Mammary epithelial cell (primary cell): ENCODE measurements at regions not wholly inside any gene's neighbourhood (a gene's known extent, or its start where the extent isn't known, plus 50 kb on each side); places are given as distances from the start of the nearest gene placed in this dataset.

Experiments used
- EZH2 ChIP-seq: IDR thresholded peaks from 2 replicates; pipeline ENCODE4 v1.6.1; 2012; ENCODE audit warnings: low read length, inconsistent platforms, borderline replicate concordance
- TF ChIP-seq, protein P1 (sequence below), 2 donors: IDR thresholded peaks in 1 of 2; conservative IDR thresholded peaks in 1 of 2; 2 replicates each; pipeline ENCODE4 v1.5.1; 2011 to 2012; ENCODE audit warnings: inconsistent platforms in 2 of 2, low read length in 2 of 2, mild to moderate bottlenecking in 2 of 2, control low read depth in 1 of 2, low read depth in 1 of 2; ENCODE audit not compliant: insufficient read depth in 1 of 2; ENCODE audit errors: extremely low read depth in 1 of 2

DNA sequence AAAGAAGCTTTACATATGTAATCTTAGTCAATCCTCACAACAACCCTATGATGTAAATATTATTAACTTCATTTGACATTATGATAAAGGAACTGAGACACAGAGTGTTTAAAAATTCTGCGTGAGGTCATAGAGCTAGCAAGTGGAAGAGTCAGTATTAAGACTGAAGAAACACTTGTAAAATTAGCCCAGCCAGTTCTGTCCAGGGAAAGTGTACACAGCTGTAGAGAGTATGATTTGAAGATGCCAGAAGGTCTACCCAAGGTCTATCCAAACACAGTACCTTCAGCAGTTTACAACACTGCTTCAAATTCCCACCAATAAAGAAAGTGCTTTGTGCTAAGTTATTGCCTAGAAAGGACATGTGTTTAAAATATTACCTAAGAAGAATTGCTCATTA, 51.7 kb upstream of the ITPRID2 start:
- TF ChIP-seq, protein P1, sequence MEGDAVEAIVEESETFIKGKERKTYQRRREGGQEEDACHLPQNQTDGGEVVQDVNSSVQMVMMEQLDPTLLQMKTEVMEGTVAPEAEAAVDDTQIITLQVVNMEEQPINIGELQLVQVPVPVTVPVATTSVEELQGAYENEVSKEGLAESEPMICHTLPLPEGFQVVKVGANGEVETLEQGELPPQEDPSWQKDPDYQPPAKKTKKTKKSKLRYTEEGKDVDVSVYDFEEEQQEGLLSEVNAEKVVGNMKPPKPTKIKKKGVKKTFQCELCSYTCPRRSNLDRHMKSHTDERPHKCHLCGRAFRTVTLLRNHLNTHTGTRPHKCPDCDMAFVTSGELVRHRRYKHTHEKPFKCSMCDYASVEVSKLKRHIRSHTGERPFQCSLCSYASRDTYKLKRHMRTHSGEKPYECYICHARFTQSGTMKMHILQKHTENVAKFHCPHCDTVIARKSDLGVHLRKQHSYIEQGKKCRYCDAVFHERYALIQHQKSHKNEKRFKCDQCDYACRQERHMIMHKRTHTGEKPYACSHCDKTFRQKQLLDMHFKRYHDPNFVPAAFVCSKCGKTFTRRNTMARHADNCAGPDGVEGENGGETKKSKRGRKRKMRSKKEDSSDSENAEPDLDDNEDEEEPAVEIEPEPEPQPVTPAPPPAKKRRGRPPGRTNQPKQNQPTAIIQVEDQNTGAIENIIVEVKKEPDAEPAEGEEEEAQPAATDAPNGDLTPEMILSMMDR (conservative IDR thresholded peaks at IDR 0.05 in 1 of 2, IDR thresholded peaks at IDR 0.05 in 1 of 2; ENCODE audit: extremely low read depth in 1 of 2, insufficient read depth in 1 of 2, low read depth in 1 of 2, low read length in 2 of 2): no peak
- no peak for TF ChIP-seq EZH2
